Thoracic aorta (tissue), 2 donors: ENCODE measurements at regions not wholly inside any gene's neighbourhood (a gene's known extent, or its start where the extent isn't known, plus 50 kb on each side); places are given as distances from the start of the nearest gene placed in this dataset.

ENCODE experiments used
- ATAC-seq: fragments of 150-250 bp; one replicate; pipeline ENCODE4 v1.8.0; 2017; ENCODE audit warnings: low read depth; ENCODE audit not compliant: insufficient number of reproducible peaks, low FRiP score
- DNase-seq: peaks from one replicate; pipeline ENCODE4 v3.0.0-alpha.2; 2020; ENCODE audit warnings: low spot score
- H3K27ac ChIP-seq, 2 donors: fragments of 200-600 bp; sonication (generic); 1 replicate in 1 of 2; 2 replicates in 1 of 2; pipeline ENCODE4 v1.5.1; 2016; ENCODE audit warnings: mild to moderate bottlenecking in 2 of 2, moderate library complexity in 2 of 2
- H3K27me3 ChIP-seq: fragments of 200-600 bp; sonication (generic); replicated peaks from 2 replicates; pipeline ENCODE4 v1.6.0; 2016; ENCODE audit warnings: mild to moderate bottlenecking; ENCODE audit not compliant: insufficient read depth
- H3K36me3 ChIP-seq: fragments of 200-600 bp; sonication (generic); one replicate; pipeline ENCODE4 v1.5.1; 2016
- H3K4me1 ChIP-seq, 2 donors: fragments of 200-600 bp; sonication (generic); 1 replicate in 1 of 2; 2 replicates in 1 of 2; pipeline versions ENCODE4 v1.5.1 to v1.6.0; 2016; ENCODE audit warnings: low read depth in 2 of 2, mild to moderate bottlenecking in 1 of 2; ENCODE audit not compliant: control insufficient read depth in 1 of 2
- H3K4me3 ChIP-seq: fragments of 200-600 bp; sonication (generic); 2 replicates; pipeline ENCODE4 v1.5.1; 2016; ENCODE audit warnings: mild to moderate bottlenecking
- H3K9me3 ChIP-seq: fragments of 200-600 bp; sonication (generic); 2 replicates; pipeline ENCODE4 v1.5.1; 2016
- CTCF ChIP-seq: fragments of 200-600 bp; sonication (generic); IDR thresholded peaks from one replicate; pipeline ENCODE4 v1.5.1; 2019; ENCODE audit warnings: antibody characterized with exemption

GRCh38 chr17:14672830-14673229, 371.9 kb downstream of the HS3ST3B1 start:
- Histone ChIP-seq H3K9me3 (no peaks in the 10 kb centered on the region), H3K27ac (no peak overlapping the region), H3K4me1 (no peaks in the 10 kb centered on the region), H3K4me3 (no peak overlapping the region), H3K36me3 (no peaks in the 10 kb centered on the region), H3K27me3 (no peaks in the 10 kb centered on the region)
- no peak for DNase-seq
- no peak for TF ChIP-seq CTCF
- no peak for ATAC-seq

- ATAC-seq, result no peak
- H3K36me3 ChIP-seq, result no peaks in the 10 kb centered on the region
- no peaks in the 10 kb centered on the region for H3K9me3 ChIP-seq
- H3K27ac ChIP-seq, result no peak overlapping the region
- DNase-seq, result no peak
- no peak for TF ChIP-seq CTCF
- H3K4me1 ChIP-seq, result no peaks in the 10 kb centered on the region
- no peak overlapping the region for H3K4me3 ChIP-seq
- H3K27me3 ChIP-seq, result no peaks in the 10 kb centered on the region
These were observed 370.0 kb downstream of the HS3ST3B1 start for GRCh38 chr17:14670861-14671260.

GRCh38 chr17:14664511-14664910, 363.6 kb downstream of the HS3ST3B1 start:
- H3K27ac ChIP-seq, result no peak overlapping the region
- no peaks in the 10 kb centered on the region for H3K9me3 ChIP-seq
- H3K4me3 ChIP-seq, result no peak overlapping the region
- DNase-seq, result no peak
- H3K4me1 ChIP-seq, result no peaks in the 10 kb centered on the region
- no peaks in the 10 kb centered on the region for H3K27me3 ChIP-seq
- H3K36me3 ChIP-seq, result no peaks in the 10 kb centered on the region
- ATAC-seq, result no peak
- TF ChIP-seq CTCF, result no peak

GRCh38 chr17:14641117-14641516, 340.2 kb downstream of the HS3ST3B1 start:
- DNase-seq (no peak), ATAC-seq (no peak)
- Histone ChIP-seq H3K4me1 (no peaks in the 10 kb centered on the region), H3K4me3 (no peak overlapping the region), H3K36me3 (no peaks in the 10 kb centered on the region), H3K27me3 (no peaks in the 10 kb centered on the region), H3K27ac (no peak overlapping the region), H3K9me3 (no peaks in the 10 kb centered on the region)
- TF ChIP-seq CTCF, result no peak

GRCh38 chr17:14637260-14637659, 336.4 kb downstream of the HS3ST3B1 start:
- DNase-seq, result no peak
- Histone ChIP-seq H3K27ac (no peak overlapping the region), H3K4me1 (no peaks in the 10 kb centered on the region), H3K27me3 (no peaks in the 10 kb centered on the region), H3K4me3 (no peak overlapping the region), H3K9me3 (no peaks in the 10 kb centered on the region), H3K36me3 (no peaks in the 10 kb centered on the region)
- TF ChIP-seq CTCF, result no peak
- ATAC-seq, result no peak
